Cardiac muscle cell (in vitro differentiated cells and primary cell): ENCODE measurements at regions not wholly inside any gene's neighbourhood (a gene's known extent, or its start where the extent isn't known, plus 50 kb on each side); places are given as distances from the start of the nearest gene placed in this dataset.
"Not testable (repeated sequence)": the region's sequence is repeated elsewhere in the genome, so short reads cannot be mapped to it uniquely, and the experiment has no call there.

ENCODE experiments used
- DNase-seq, 2 donors: peaks; one replicate each; pipeline versions ENCODE4 v3.0.0 to v3.0.0-alpha.2; 2010 to 2017; ENCODE audit warnings: low read depth in 1 of 2, low spot score in 1 of 2
- H3K27ac ChIP-seq: fragments of 200-600 bp; sonication (generic); 2 replicates; pipeline ENCODE4 v1.5.1; 2016
- H3K27me3 ChIP-seq: fragments of 200-600 bp; sonication (generic); 2 replicates; pipeline ENCODE4 v1.6.0; 2016; ENCODE audit warnings: control low read depth
- H3K36me3 ChIP-seq: fragments of 200-600 bp; sonication (generic); 2 replicates; pipeline ENCODE4 v1.5.1; 2016; ENCODE audit warnings: control low read depth
- H3K4me1 ChIP-seq: fragments of 200-600 bp; sonication (generic); 2 replicates; pipeline ENCODE4 v1.8.1; 2017; ENCODE audit warnings: low read depth, mild to moderate bottlenecking, mixed run types
- H3K4me3 ChIP-seq: fragments of 200-600 bp; sonication (generic); 2 replicates; pipeline ENCODE4 v1.5.1; 2016; ENCODE audit warnings: mild to moderate bottlenecking
- H3K9me3 ChIP-seq: fragments of 200-600 bp; sonication (generic); 2 replicates; pipeline ENCODE4 v1.5.1; 2017; ENCODE audit warnings: low read depth, mild to moderate bottlenecking, control low read depth
- CTCF ChIP-seq: IDR thresholded peaks from 2 replicates; pipeline ENCODE4 v1.5.1; 2012; ENCODE audit warnings: low read depth, mild to moderate bottlenecking, low read length

GRCh38 chr1:191788551-191788950 lies 369.7 kb upstream of the RGS18 start:
- no peak overlapping the region for H3K27ac ChIP-seq
- no peak for TF ChIP-seq CTCF

GRCh38 chr1:191798178-191798577 lies 360.1 kb upstream of the RGS18 start:
- H3K9me3 ChIP-seq: no peaks in the 10 kb centered on the region
- TF ChIP-seq CTCF: no peak
- no peak overlapping the region for H3K27ac ChIP-seq
- DNase-seq: no peak
- H3K4me1 ChIP-seq: no peaks in the 10 kb centered on the region
- no peak overlapping the region for H3K4me3 ChIP-seq
- H3K27me3 ChIP-seq: no peaks in the 10 kb centered on the region
- no peaks in the 10 kb centered on the region for H3K36me3 ChIP-seq

More at GRCh38 chr1:191788551-191788950, 369.7 kb upstream of the RGS18 start:
- no peak for DNase-seq
- Histone ChIP-seq H3K27me3 (no peaks in the 10 kb centered on the region), H3K4me1 (no peaks in the 10 kb centered on the region), H3K36me3 (no peaks in the 10 kb centered on the region), H3K9me3 (no peaks in the 10 kb centered on the region), H3K4me3 (no peak overlapping the region)

GRCh38 chr1:191804311-191804710 lies 354.0 kb upstream of the RGS18 start:
- H3K27ac ChIP-seq: peak overlapping the region; percentile 70
- TF ChIP-seq CTCF: no peak
- peak in 1 of 2 donors; percentile 60 for DNase-seq
- H3K9me3 ChIP-seq: no peaks in the 10 kb centered on the region
- no peak overlapping the region for H3K4me3 ChIP-seq
- H3K36me3 ChIP-seq: no peaks in the 10 kb centered on the region
- H3K4me1 ChIP-seq: no peaks in the 10 kb centered on the region
- H3K27me3 ChIP-seq: no peaks in the 10 kb centered on the region

- not testable (repeated sequence) for H3K9me3 ChIP-seq, H3K4me3 ChIP-seq, H3K27me3 ChIP-seq, H3K36me3 ChIP-seq, H3K27ac ChIP-seq, H3K4me1 ChIP-seq, DNase-seq
Observed at GRCh38 chr1:191813593-191813992, 344.7 kb upstream of the RGS18 start.

GRCh38 chr1:191818198-191818597 lies 340.1 kb upstream of the RGS18 start:
- no peak overlapping the region for H3K4me3 ChIP-seq
- H3K27ac ChIP-seq: no peak overlapping the region
- H3K9me3 ChIP-seq: no peaks in the 10 kb centered on the region
- no peaks in the 10 kb centered on the region for H3K4me1 ChIP-seq
- no peak for TF ChIP-seq CTCF
- H3K27me3 ChIP-seq: no peaks in the 10 kb centered on the region
- no peaks in the 10 kb centered on the region for H3K36me3 ChIP-seq
- no peak for DNase-seq

GRCh38 chr1:191831572-191831971 lies 326.7 kb upstream of the RGS18 start:
- no peaks in the 10 kb centered on the region for H3K4me1 ChIP-seq
- H3K4me3 ChIP-seq: no peak overlapping the region
- H3K36me3 ChIP-seq: no peaks in the 10 kb centered on the region
- H3K27me3 ChIP-seq: no peaks in the 10 kb centered on the region
- no peak overlapping the region for H3K27ac ChIP-seq
- no peaks in the 10 kb centered on the region for H3K9me3 ChIP-seq
- TF ChIP-seq CTCF: no peak
- DNase-seq: no peak
